Thymus (tissue), 11 donors: ENCODE measurements at regions not wholly inside any gene's neighbourhood (a gene's known extent, or its start where the extent isn't known, plus 50 kb on each side); places are given as distances from the start of the nearest gene placed in this dataset.

Experiments
- DNase-seq, 9 donors: peaks; one replicate each; pipeline ENCODE4 v3.0.0-alpha.2; 2013; ENCODE audit warnings: low spot score in 9 of 9, low read depth in 6 of 9, missing footprints in 1 of 9
- H3K27ac ChIP-seq, 2 donors: one replicate each; pipeline ENCODE4 v1.5.1; 2013; ENCODE audit warnings: control low read depth in 1 of 2, low read depth in 1 of 2, low read length in 1 of 2, mild to moderate bottlenecking in 1 of 2, moderate library complexity in 1 of 2
- H3K27me3 ChIP-seq, 2 donors: one replicate each; pipeline ENCODE4 v1.5.1; 2013; ENCODE audit warnings: low read length in 1 of 2; ENCODE audit not compliant: control insufficient read depth in 2 of 2, insufficient read depth in 1 of 2
- H3K36me3 ChIP-seq, 2 donors: one replicate each; pipeline ENCODE4 v1.5.1; 2013; ENCODE audit warnings: low read length in 1 of 2, mild to moderate bottlenecking in 1 of 2, moderate library complexity in 1 of 2; ENCODE audit not compliant: control insufficient read depth in 2 of 2, insufficient read depth in 2 of 2
- H3K4me1 ChIP-seq, 2 donors: one replicate each; pipeline ENCODE4 v1.5.1; 2013; ENCODE audit warnings: low read length in 2 of 2; ENCODE audit not compliant: control insufficient read depth in 2 of 2, insufficient read depth in 2 of 2
- H3K4me3 ChIP-seq, 2 donors: one replicate each; pipeline ENCODE4 v1.5.1; 2013; ENCODE audit warnings: low read length in 2 of 2, control low read depth in 1 of 2, mild to moderate bottlenecking in 1 of 2
- H3K9me3 ChIP-seq, 2 donors: one replicate each; pipeline ENCODE4 v1.5.1; 2013; ENCODE audit warnings: low read length in 1 of 2, mild to moderate bottlenecking in 1 of 2; ENCODE audit not compliant: control insufficient read depth in 2 of 2, insufficient read depth in 1 of 2
- WGBS: extraction: QIAGEN DNeasy Blood & Tissue Kit; methylation state at CpG from one replicate; pipeline ENCODE4 v1.1.7; 2013; 5-methylcytosine and 5-hydroxymethylcytosine counted together
- donor health status: healthy.

DNA sequence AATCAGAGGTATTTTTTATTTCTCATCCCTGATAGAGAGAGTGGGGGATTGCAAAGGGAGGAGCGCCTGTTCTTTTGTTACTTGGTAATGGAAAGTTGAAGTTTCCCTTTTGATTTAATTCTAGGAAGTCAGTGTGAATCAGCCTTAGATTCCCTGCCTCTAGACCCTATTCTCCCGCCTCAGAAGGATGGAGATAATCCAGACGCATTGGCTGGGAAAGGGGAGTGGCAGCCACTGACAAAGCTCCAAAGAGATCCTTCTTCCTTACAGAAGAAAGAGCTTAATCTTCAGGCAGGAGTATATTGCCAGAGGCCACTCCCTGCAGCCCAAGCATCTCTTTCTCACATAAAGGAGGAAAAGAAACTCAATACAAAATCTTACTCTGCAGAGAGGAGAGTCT, 122.3 kb upstream of the GALNT17 start:
- DNase-seq: no peak
- H3K36me3 ChIP-seq: no peaks in the 10 kb centered on the region
- H3K4me3 ChIP-seq: no peak overlapping the region
- no peaks in the 10 kb centered on the region for H3K4me1 ChIP-seq
- WGBS: 85% methylated on average over 3 of the region's 3 CpGs
- H3K27ac ChIP-seq: no peak overlapping the region
- H3K27me3 ChIP-seq: no peaks in the 10 kb centered on the region
- no peaks in the 10 kb centered on the region for H3K9me3 ChIP-seq

DNA sequence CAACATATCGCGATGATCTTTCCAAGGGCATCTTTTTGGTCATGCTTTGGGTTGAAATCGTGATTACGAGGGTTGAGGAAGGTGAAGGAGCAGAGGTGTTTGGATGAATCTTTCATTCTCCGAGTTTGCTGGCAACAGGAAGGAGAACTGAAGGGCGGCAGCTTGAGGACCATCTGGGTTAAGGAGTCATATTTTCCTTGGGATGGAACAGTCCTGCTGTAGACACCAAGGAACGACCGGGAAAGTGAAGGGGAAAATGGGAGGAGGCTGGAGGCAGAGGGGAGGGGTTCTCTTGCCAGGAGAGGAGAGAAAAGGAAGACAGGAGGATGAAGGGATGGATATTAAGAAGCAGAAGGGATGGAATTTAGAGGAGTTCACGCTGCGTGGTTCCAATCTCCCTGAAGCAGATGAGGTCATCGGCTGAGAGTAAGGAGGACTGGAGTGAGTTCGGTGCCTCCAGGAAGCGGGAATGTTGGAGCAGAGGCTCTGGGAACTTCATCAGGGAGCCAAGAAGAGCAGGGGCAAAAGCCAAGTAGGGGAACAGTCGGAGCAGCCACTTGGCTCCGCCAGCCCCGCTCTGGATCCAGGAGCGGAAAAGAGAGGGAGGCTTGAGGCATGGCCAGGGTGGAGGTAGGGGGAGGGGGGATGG, 116.6 kb upstream of the GALNT17 start:
- no peaks in the 10 kb centered on the region for H3K27me3 ChIP-seq
- peaks cover 0 to 5% of the 10 kb centered on the region in 2 donors for H3K9me3 ChIP-seq
- H3K36me3 ChIP-seq: no peaks in the 10 kb centered on the region
- no peak for DNase-seq
- no peaks in the 10 kb centered on the region for H3K4me1 ChIP-seq
- WGBS: 90% methylated on average over 17 of the region's 17 CpGs
- H3K4me3 ChIP-seq: no peak overlapping the region
- no peak overlapping the region for H3K27ac ChIP-seq

GRCh38 chr7:71016401-71016800, 115.5 kb upstream of the GALNT17 start:
- Histone ChIP-seq H3K4me3 (no peak overlapping the region), H3K4me1 (no peaks in the 10 kb centered on the region), H3K36me3 (no peaks in the 10 kb centered on the region), H3K27me3 (no peaks in the 10 kb centered on the region), H3K9me3 (peaks cover 0 to 5% of the 10 kb centered on the region in 2 donors), H3K27ac (no peak overlapping the region)
- no peak for DNase-seq
- 87% methylated on average over 2 of the region's 2 CpGs for WGBS

DNA sequence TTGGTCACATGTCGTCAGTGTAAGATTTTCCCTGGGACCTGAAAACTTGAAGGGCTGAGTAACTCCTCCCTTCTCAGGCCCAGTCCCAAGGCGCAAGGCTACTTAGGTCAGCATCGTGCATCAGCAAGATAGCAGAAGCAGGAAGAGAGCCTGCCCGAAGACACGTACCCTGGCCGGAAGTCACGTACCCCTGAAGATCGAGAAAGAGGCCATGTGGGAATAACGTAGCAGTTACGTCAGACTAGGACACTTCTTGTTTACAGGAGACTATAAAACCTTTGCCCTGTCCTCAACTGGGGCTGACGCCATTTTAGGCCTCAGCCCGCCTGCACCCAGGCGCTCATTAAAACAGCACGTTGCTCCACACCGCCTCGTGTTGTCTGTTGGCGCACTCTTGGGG, 114.3 kb upstream of the GALNT17 start:
- H3K9me3 ChIP-seq: peaks cover 0 to 5% of the 10 kb centered on the region in 2 donors
- H3K4me1 ChIP-seq: no peaks in the 10 kb centered on the region
- WGBS: 96% methylated on average over 17 of the region's 17 CpGs

DNA sequence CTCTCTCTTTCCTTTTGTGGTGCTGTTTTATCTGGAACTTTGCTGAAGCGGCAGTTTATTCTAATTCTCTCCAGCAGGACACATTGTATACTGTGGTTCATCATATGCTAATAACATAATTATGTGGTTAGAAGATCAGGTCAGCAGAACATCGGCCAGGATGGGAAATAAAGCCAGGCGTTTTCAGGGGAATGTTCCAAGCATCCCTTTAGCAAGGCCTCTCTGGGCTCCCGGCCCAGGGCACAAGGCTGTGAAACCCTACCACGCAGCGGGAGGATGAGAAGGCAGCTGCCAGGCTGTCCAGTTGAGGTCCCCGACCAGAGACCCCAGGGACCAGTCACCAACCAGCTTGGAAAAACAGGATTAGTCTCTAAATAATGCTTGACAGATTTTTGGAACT, 112.2 kb upstream of the GALNT17 start:
- no peak for DNase-seq
- no peak overlapping the region for H3K27ac ChIP-seq
- 90% methylated on average over 7 of the region's 7 CpGs for WGBS
- H3K4me3 ChIP-seq: no peak overlapping the region
- H3K27me3 ChIP-seq: no peaks in the 10 kb centered on the region
- H3K36me3 ChIP-seq: no peaks in the 10 kb centered on the region
- H3K4me1 ChIP-seq: no peaks in the 10 kb centered on the region
- peaks cover 0 to 6% of the 10 kb centered on the region in 2 donors for H3K9me3 ChIP-seq

More for the DNA sequence above, 114.3 kb upstream of the GALNT17 start:
- Histone ChIP-seq H3K36me3 (no peaks in the 10 kb centered on the region), H3K27me3 (no peaks in the 10 kb centered on the region), H3K4me3 (no peak overlapping the region), H3K27ac (no peak overlapping the region)
- DNase-seq: no peak

DNA sequence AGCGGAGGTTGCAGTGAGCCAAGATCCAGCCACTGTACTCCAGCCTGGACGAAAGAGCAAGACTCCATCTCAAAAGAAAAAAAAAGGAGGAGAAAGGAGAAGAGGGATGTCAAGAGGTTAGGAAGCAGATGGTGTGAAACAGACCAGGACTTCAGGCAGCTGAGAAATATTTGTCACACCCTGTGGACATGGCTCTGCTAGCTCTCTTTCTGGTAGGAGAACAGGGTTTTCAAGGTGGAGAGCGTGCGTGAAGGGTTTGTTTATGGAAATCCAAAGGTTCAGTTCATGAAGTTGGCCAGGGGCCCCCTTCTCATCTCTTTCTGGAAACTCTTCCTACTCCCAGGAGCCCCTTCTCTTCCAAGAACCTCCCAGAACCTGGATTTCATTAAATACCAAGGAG, 110.8 kb upstream of the GALNT17 start:
- Histone ChIP-seq H3K36me3 (no peaks in the 10 kb centered on the region), H3K4me3 (no peak overlapping the region), H3K9me3 (peaks cover 0 to 5% of the 10 kb centered on the region in 2 donors), H3K27me3 (no peaks in the 10 kb centered on the region), H3K4me1 (no peaks in the 10 kb centered on the region), H3K27ac (no peak overlapping the region)
- no peak for DNase-seq
- 85% methylated on average over 4 of the region's 4 CpGs for WGBS

DNA sequence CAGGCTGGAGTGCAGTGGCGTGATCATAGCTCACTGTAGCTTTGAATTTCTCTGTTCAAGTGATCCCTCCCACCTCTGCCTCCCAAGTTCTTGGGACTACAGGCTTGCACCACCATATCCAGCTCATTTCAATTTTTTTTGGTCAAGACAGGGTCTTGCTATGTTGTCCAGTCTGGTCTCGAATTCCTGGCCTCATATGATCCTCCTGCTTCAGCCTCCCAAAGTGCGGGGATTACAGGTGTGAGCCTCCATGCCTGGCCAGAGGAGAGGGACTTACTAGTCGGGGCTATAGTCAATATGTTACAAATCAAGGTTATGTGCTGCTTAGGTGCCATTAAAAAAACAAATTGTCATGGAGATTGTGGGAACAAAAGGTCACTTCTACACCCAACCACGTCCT, 105.3 kb upstream of the GALNT17 start:
- peaks cover 0 to 15% of the 10 kb centered on the region in 2 donors for H3K9me3 ChIP-seq
- WGBS: 83% methylated on average over 5 of the region's 5 CpGs
- no peak overlapping the region for H3K4me3 ChIP-seq
- DNase-seq: no peak
- no peaks in the 10 kb centered on the region for H3K27me3 ChIP-seq
- no peaks in the 10 kb centered on the region for H3K36me3 ChIP-seq
- H3K27ac ChIP-seq: no peak overlapping the region
- no peaks in the 10 kb centered on the region for H3K4me1 ChIP-seq

GRCh38 chr7:71034243-71034642, 97.7 kb upstream of the GALNT17 start:
- 99% methylated on average over 2 of the region's 2 CpGs for WGBS

GRCh38 chr7:71042591-71042990, 89.4 kb upstream of the GALNT17 start:
- 89% methylated on average over 5 of the region's 5 CpGs for WGBS
- no peaks in the 10 kb centered on the region for H3K36me3 ChIP-seq
- H3K4me3 ChIP-seq: no peak overlapping the region
- H3K27me3 ChIP-seq: no peaks in the 10 kb centered on the region
- peaks cover 1 to 5% of the 10 kb centered on the region in 2 donors for H3K9me3 ChIP-seq
- no peak overlapping the region for H3K27ac ChIP-seq
- DNase-seq: no peak
- H3K4me1 ChIP-seq: no peaks in the 10 kb centered on the region

More at GRCh38 chr7:71034243-71034642, 97.7 kb upstream of the GALNT17 start:
- Histone ChIP-seq H3K27ac (no peak overlapping the region), H3K9me3 (peaks cover 0 to 5% of the 10 kb centered on the region in 2 donors), H3K4me3 (no peak overlapping the region), H3K36me3 (no peaks in the 10 kb centered on the region), H3K27me3 (no peaks in the 10 kb centered on the region), H3K4me1 (no peaks in the 10 kb centered on the region)
- DNase-seq: no peak
